Cardiac muscle cell (in vitro differentiated cells and primary cell): ENCODE measurements at regions not wholly inside any gene's neighbourhood (a gene's known extent, or its start where the extent isn't known, plus 50 kb on each side); places are given as distances from the start of the nearest gene placed in this dataset.
"Not testable (repeated sequence)": the region's sequence is repeated elsewhere in the genome, so short reads cannot be mapped to it uniquely, and the experiment has no call there.

Experiments
- DNase-seq, 2 donors: peaks; one replicate each; pipeline versions ENCODE4 v3.0.0 to v3.0.0-alpha.2; 2010 to 2017; ENCODE audit warnings: low read depth in 1 of 2, low spot score in 1 of 2
- H3K27ac ChIP-seq: fragments of 200-600 bp; sonication (generic); 2 replicates; pipeline ENCODE4 v1.5.1; 2016
- H3K27me3 ChIP-seq: fragments of 200-600 bp; sonication (generic); 2 replicates; pipeline ENCODE4 v1.6.0; 2016; ENCODE audit warnings: control low read depth
- H3K36me3 ChIP-seq: fragments of 200-600 bp; sonication (generic); 2 replicates; pipeline ENCODE4 v1.5.1; 2016; ENCODE audit warnings: control low read depth
- H3K4me1 ChIP-seq: fragments of 200-600 bp; sonication (generic); 2 replicates; pipeline ENCODE4 v1.8.1; 2017; ENCODE audit warnings: low read depth, mild to moderate bottlenecking, mixed run types
- H3K4me3 ChIP-seq: fragments of 200-600 bp; sonication (generic); 2 replicates; pipeline ENCODE4 v1.5.1; 2016; ENCODE audit warnings: mild to moderate bottlenecking
- H3K9me3 ChIP-seq: fragments of 200-600 bp; sonication (generic); 2 replicates; pipeline ENCODE4 v1.5.1; 2017; ENCODE audit warnings: low read depth, mild to moderate bottlenecking, control low read depth
- TF ChIP-seq, protein P1 (sequence below): IDR thresholded peaks from 2 replicates; pipeline ENCODE4 v1.5.1; 2012; ENCODE audit warnings: low read depth, mild to moderate bottlenecking, low read length

DNA sequence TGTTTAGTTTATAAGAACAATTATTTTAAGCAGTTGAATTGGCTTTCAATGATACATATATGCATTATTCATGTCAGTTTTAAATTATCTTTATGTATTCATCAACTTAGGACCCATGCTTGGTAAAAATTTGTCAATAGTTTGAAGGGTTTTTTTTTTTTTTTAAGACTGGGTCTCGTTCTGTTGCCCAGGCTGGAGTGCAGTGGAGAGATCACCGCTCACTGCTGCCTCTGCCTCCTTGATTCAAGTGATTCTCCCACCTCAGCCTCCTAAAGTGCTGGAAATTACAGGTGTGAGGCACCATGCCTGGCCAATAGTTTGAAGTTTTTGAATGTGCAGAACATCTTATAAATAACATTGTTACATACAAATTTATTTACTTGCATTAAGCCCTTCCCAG is 1671.0 kb upstream of the B3GALT2 start:
- TF ChIP-seq, protein P1, sequence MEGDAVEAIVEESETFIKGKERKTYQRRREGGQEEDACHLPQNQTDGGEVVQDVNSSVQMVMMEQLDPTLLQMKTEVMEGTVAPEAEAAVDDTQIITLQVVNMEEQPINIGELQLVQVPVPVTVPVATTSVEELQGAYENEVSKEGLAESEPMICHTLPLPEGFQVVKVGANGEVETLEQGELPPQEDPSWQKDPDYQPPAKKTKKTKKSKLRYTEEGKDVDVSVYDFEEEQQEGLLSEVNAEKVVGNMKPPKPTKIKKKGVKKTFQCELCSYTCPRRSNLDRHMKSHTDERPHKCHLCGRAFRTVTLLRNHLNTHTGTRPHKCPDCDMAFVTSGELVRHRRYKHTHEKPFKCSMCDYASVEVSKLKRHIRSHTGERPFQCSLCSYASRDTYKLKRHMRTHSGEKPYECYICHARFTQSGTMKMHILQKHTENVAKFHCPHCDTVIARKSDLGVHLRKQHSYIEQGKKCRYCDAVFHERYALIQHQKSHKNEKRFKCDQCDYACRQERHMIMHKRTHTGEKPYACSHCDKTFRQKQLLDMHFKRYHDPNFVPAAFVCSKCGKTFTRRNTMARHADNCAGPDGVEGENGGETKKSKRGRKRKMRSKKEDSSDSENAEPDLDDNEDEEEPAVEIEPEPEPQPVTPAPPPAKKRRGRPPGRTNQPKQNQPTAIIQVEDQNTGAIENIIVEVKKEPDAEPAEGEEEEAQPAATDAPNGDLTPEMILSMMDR, result no peak
- DNase-seq, result no peak
- H3K4me3 ChIP-seq, result no peak overlapping the region
- no peaks in the 10 kb centered on the region for H3K4me1 ChIP-seq
- no peaks in the 10 kb centered on the region for H3K36me3 ChIP-seq
- H3K27ac ChIP-seq, result no peak overlapping the region
- H3K27me3 ChIP-seq, result no peaks in the 10 kb centered on the region
- no peaks in the 10 kb centered on the region for H3K9me3 ChIP-seq

- Histone ChIP-seq H3K27ac (no peak overlapping the region), H3K4me3 (no peak overlapping the region), H3K9me3 (no peaks in the 10 kb centered on the region), H3K4me1 (no peaks in the 10 kb centered on the region), H3K36me3 (no peaks in the 10 kb centered on the region), H3K27me3 (no peaks in the 10 kb centered on the region)
- TF ChIP-seq, protein P1, result no peak
- DNase-seq, result no peak
Observed at GRCh38 chr1:194848846-194849245, 1662.4 kb upstream of the B3GALT2 start.

DNA sequence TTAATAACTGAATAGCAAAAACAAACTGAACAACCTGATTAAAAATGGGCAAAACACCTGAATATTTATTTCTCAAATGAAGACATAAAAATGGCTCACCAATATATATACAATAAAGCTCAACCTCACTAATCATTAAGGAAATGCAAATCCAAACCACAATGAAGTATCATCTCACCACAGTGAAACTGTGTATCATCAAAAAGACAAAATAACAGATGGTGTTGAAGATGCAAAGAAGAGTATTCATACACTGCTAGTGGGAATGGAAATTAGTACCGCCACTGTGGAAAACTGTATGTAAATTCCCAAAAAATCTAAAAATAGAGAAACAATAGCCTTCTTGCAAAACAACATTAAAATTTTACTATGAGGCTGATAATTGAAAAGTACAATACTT is 1660.1 kb upstream of the B3GALT2 start:
- TF ChIP-seq, protein P1, result no peak
- no peak overlapping the region for H3K4me3 ChIP-seq
- H3K36me3 ChIP-seq, result no peaks in the 10 kb centered on the region
- no peaks in the 10 kb centered on the region for H3K4me1 ChIP-seq
- no peaks in the 10 kb centered on the region for H3K9me3 ChIP-seq
- no peak for DNase-seq
- no peaks in the 10 kb centered on the region for H3K27me3 ChIP-seq
- H3K27ac ChIP-seq, result no peak overlapping the region

GRCh38 chr1:194843077-194843476 is 1656.7 kb upstream of the B3GALT2 start:
- no peaks in the 10 kb centered on the region for H3K4me1 ChIP-seq
- DNase-seq, result no peak
- no peaks in the 10 kb centered on the region for H3K36me3 ChIP-seq
- no peaks in the 10 kb centered on the region for H3K9me3 ChIP-seq
- H3K4me3 ChIP-seq, result no peak overlapping the region
- TF ChIP-seq, protein P1, result no peak
- no peak overlapping the region for H3K27ac ChIP-seq
- H3K27me3 ChIP-seq, result no peaks in the 10 kb centered on the region

DNA sequence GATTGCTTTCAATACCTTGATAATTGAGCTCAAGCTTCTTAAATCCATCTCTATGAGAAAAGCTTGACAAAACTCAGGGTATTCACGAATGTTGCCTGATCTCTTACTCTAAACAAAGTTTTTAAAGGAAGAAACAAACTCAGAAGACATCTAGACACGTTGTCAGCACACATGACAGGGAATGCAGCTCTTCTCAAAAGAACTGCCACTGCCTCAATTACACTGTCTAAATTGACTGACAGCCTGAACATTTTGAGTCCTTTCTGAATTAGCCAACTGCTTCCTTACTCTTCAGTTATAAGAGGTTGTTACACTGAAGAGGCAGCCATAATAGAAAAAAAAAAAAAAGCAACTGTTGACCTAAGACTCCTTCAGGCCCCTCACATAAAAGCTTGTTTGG is 1646.7 kb upstream of the B3GALT2 start:
- H3K27me3 ChIP-seq, result no peaks in the 10 kb centered on the region
- TF ChIP-seq, protein P1, result no peak
- no peak overlapping the region for H3K4me3 ChIP-seq
- DNase-seq, result no peak
- H3K36me3 ChIP-seq, result no peaks in the 10 kb centered on the region
- no peaks in the 10 kb centered on the region for H3K4me1 ChIP-seq
- H3K27ac ChIP-seq, result no peak overlapping the region
- H3K9me3 ChIP-seq, result no peaks in the 10 kb centered on the region

DNA sequence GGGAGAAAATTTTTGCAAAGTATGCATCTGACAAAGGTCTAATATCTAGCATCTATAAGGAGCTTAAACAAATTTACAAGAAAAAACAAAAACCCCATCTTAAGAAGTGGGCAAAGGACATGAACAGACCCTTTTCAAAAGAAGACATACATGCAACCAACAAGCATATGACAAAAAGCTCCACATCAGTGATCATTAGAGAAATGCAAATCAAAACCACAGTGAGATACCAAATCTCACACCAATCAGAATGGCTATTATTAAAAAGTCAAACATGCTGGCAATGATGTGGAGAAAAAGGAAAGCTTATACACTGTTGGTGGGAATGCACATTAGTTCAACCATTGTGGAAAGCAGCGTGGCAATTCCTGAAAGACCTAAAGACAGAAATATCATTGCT is 1645.2 kb upstream of the B3GALT2 start:
- H3K36me3 ChIP-seq, H3K27me3 ChIP-seq, H3K9me3 ChIP-seq, H3K4me1 ChIP-seq, H3K27ac ChIP-seq, H3K4me3 ChIP-seq, DNase-seq: not testable (repeated sequence)
